SK-MEL-5 (cell line): ENCODE measurements at regions not wholly inside any gene's neighbourhood (a gene's known extent, or its start where the extent isn't known, plus 50 kb on each side); places are given as distances from the start of the nearest gene placed in this dataset.
"Not testable (repeated sequence)": the region's sequence is repeated elsewhere in the genome, so short reads cannot be mapped to it uniquely, and the experiment has no call there.

ENCODE experiments used
- DNase-seq: peaks from one replicate; pipeline ENCODE4 v3.0.0-alpha.2; 2016; ENCODE audit warnings: low read depth, low spot score
- in situ Hi-C: cut with HindIII; loops from 2 replicates; pipeline ENCODE4 v1.10.0; 2016; ENCODE audit warnings: low sequenced_read_pairs, high pct_unique_total_duplicates, low pct_unique_long_range_greater_than_20kb

DNA sequence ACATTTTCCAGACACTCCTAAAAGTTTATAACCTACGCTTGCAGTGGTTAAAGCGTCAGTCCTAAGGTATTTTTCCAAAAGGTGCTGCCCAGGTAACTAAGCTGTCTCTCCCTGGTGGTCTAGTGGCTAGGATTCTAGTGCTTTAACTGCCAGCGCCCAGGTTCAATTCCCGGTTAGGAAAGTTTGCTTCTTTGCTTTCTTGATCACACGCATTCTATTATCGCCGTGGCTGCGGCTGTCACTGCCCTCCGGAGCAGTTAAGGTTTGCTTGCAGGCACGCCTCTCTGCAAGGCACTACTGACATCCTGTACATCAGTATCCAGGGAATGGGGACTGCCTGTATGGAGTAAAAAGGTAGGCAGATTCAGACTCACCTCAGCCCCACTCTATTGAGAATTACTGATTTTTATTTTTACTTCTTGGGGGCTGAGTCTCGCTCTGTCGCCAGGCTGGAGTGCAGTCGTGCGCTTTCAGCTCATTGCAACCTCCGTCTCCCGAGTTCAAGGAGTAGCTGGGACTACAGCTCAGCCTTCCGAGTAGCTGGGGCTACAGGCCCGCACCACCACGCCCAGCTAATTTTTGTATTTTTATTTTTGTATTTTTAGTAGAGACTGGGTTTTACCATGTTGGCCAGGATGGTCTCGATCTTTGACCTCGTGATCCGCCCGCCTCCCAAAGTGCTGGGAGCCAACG, 53.2 kb upstream of the CFAP126 start:
- DNase-seq = peak; percentile 17
- in situ Hi-C loops = no loop called here

DNA sequence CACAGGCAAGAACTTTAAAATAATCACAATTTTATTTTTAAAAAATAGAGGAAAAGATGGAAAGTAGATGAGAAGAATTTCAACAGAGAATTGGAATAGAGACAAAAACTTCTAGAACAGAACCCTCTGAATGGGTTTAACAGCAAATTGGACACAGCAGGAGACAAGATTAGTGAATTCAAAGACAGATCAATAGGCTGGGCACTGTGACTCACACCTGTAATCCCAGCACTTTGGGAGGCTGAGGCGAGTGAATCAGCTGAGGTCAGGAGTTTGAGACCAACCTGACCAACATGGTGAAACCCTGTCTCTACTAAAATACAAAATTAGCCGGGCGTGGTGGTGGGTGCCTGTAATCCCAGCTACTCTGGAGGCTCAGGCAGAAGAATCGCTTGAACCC, 49.9 kb upstream of the CFAP126 start:
- in situ Hi-C loops, DNase-seq: not testable (repeated sequence)
